ENCODE measurements at regions not wholly inside any gene's neighbourhood (a gene's known extent, or its start where the extent isn't known, plus 50 kb on each side); places are given as distances from the start of the nearest gene placed in this dataset.
"Not testable (repeated sequence)": the region's sequence is repeated elsewhere in the genome, so short reads cannot be mapped to it uniquely, and the experiment has no call there.

DNA sequence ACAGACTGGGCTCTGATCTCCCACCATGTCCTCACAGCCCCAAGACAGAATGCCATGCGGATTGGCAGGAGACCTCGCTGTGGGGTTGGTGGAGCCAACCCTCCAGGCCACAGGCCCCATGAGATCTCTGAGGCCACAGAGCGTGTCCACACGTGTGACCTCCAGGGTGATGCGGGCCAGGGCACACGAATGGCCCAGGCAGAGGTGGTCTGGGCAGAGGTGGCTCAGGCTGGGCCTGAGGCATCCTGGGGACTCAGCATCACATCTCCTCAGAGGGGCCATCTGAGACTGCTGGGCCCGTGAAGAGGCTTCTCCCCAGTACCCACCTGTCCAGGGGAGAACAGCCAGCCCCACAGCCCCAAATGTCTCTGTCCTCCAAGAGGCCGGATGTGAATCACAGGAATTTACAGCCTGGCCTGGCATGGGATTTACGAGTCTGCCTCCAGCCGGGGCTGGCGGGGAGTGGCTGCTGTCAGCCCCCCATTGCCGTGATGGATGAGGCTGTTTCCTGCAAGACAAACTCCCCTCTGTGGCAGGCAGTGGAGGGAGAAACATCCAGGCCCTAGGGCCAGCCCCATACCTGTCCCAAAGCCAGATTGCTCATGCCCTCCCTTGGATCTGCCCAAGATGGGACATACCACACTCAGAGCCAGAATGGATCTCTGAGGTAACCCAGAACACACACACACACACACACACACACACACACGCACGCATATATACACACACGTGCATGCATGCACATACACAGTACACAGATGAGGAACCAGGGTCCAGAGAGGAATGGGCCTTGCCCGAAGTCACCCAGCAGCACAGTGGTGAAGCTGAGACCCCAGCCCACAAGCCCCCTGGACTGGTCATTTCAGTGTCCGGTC is 208.3 kb downstream of the TBC1D2B start:
- Histone ChIP-seq H3K9me3 (ENCODE audit: control insufficient read depth, insufficient read depth, low read depth, low read length) (no peaks in the 10 kb centered on the region), H3K4me1 (ENCODE audit: control insufficient read depth, insufficient read depth, low read length) (peaks cover 14% of the 10 kb centered on the region), H3K36me3 (ENCODE audit: control insufficient read depth, insufficient read depth, low read length) (no peaks in the 10 kb centered on the region), H3K4me3 (ENCODE audit: low read depth in 2 of 2, low read length in 2 of 2) (no peak overlapping the region), H3K27me3 (ENCODE audit: control insufficient read depth, insufficient read depth, low read length) (no peaks in the 10 kb centered on the region), H3K27ac (ENCODE audit: low read length) (peak overlapping the region; percentile 54; the same call in 1 of the 2 replicates)
- intact Hi-C loops (cut with micrococcal nuclease; ENCODE audit: unreplicated experiment) (no loop called here), in situ Hi-C loops (cut with HindIII; ENCODE audit: low pct_unique_long_range_greater_than_20kb, low sequenced_read_pairs) (no loop called here)
- BruUV-seq (replicated peaks) = no TSS peak
- peak; percentile 54 for ATAC-seq
- ChIA-PET POLR2A (no interaction called here), CTCF (no interaction called here)
- TF ChIP-seq, protein P1, sequence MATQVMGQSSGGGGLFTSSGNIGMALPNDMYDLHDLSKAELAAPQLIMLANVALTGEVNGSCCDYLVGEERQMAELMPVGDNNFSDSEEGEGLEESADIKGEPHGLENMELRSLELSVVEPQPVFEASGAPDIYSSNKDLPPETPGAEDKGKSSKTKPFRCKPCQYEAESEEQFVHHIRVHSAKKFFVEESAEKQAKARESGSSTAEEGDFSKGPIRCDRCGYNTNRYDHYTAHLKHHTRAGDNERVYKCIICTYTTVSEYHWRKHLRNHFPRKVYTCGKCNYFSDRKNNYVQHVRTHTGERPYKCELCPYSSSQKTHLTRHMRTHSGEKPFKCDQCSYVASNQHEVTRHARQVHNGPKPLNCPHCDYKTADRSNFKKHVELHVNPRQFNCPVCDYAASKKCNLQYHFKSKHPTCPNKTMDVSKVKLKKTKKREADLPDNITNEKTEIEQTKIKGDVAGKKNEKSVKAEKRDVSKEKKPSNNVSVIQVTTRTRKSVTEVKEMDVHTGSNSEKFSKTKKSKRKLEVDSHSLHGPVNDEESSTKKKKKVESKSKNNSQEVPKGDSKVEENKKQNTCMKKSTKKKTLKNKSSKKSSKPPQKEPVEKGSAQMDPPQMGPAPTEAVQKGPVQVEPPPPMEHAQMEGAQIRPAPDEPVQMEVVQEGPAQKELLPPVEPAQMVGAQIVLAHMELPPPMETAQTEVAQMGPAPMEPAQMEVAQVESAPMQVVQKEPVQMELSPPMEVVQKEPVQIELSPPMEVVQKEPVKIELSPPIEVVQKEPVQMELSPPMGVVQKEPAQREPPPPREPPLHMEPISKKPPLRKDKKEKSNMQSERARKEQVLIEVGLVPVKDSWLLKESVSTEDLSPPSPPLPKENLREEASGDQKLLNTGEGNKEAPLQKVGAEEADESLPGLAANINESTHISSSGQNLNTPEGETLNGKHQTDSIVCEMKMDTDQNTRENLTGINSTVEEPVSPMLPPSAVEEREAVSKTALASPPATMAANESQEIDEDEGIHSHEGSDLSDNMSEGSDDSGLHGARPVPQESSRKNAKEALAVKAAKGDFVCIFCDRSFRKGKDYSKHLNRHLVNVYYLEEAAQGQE (IDR thresholded peaks at IDR 0.05; ENCODE audit: insufficient read depth in 1 of 2, low read depth in 2 of 2, low read length in 1 of 2) = no peak
- TF ChIP-seq, protein P2, sequence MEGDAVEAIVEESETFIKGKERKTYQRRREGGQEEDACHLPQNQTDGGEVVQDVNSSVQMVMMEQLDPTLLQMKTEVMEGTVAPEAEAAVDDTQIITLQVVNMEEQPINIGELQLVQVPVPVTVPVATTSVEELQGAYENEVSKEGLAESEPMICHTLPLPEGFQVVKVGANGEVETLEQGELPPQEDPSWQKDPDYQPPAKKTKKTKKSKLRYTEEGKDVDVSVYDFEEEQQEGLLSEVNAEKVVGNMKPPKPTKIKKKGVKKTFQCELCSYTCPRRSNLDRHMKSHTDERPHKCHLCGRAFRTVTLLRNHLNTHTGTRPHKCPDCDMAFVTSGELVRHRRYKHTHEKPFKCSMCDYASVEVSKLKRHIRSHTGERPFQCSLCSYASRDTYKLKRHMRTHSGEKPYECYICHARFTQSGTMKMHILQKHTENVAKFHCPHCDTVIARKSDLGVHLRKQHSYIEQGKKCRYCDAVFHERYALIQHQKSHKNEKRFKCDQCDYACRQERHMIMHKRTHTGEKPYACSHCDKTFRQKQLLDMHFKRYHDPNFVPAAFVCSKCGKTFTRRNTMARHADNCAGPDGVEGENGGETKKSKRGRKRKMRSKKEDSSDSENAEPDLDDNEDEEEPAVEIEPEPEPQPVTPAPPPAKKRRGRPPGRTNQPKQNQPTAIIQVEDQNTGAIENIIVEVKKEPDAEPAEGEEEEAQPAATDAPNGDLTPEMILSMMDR (IDR thresholded peaks at IDR 0.05) = no peak
- TF ChIP-seq SIN3A (IDR thresholded peaks at IDR 0.05; ENCODE audit: borderline replicate concordance, insufficient read depth, low read depth, low read length) = no peak
- TF ChIP-seq POLR2AphosphoS5 (IDR thresholded peaks at IDR 0.05; ENCODE audit: low read depth, low read length) = no peak
- TF ChIP-seq TCF7L2 (IDR thresholded peaks at IDR 0.05; ENCODE audit: low read depth, low read length) = no peak
- no peak for DNase-seq (ENCODE audit: low read depth, low spot score)

DNA sequence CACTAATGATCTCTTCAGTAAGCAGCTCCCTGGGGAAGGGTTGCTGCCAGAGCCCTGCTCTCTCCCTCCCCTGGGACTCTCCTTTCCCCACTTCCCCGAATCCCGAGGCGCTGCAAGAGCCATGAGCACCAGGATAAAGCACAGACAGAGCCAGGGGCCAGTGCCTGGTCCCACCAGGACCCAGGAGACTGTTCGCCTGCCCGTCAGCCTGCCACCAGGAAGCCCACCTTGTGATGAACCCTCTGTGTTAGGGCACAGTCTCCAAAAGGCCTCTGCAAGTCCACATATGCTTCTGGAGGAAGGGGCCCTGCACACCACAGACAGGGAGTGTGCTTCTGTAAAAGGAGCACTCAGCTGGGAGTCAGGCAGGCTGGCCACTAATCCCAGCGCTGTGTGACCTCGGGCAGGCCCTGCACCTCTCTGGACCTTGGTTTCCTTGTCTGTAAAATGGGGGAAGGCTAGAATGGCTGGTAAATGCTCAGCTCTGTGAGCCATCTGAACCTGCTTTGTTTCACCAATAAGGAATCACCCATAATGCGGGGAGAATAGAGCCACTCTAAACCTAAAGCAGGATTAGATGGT is 209.4 kb downstream of the TBC1D2B start:
- H3K27me3 ChIP-seq (ENCODE audit: control insufficient read depth, insufficient read depth, low read length); in situ Hi-C loops (cut with HindIII; ENCODE audit: low pct_unique_long_range_greater_than_20kb, low sequenced_read_pairs); BruUV-seq (replicated peaks); H3K36me3 ChIP-seq (ENCODE audit: control insufficient read depth, insufficient read depth, low read length); CTCF ChIA-PET; H3K27ac ChIP-seq (ENCODE audit: low read length); ATAC-seq; DNase-seq (ENCODE audit: low read depth, low spot score); H3K4me3 ChIP-seq (ENCODE audit: low read depth in 2 of 2, low read length in 2 of 2); POLR2A ChIA-PET; H3K9me3 ChIP-seq (ENCODE audit: control insufficient read depth, insufficient read depth, low read depth, low read length); intact Hi-C loops (cut with micrococcal nuclease; ENCODE audit: unreplicated experiment): not testable (repeated sequence)
- H3K4me1 ChIP-seq (ENCODE audit: control insufficient read depth, insufficient read depth, low read length) = peaks cover 14% of the 10 kb centered on the region

All from Panc1 (cell line).